ENCODE measurements at regions not wholly inside any gene's neighbourhood (a gene's known extent, or its start where the extent isn't known, plus 50 kb on each side); places are given as distances from the start of the nearest gene placed in this dataset.
A peak's percentile ranks its signal among the peaks of the same experiment; 100 is the strongest.

GRCh38 chr13:29947839-29948238 lies 97.4 kb upstream of the UBL3 start:
- DNase-seq: no peak

- peak in 1 of 2 donors; percentile 36 for DNase-seq
Measured at GRCh38 chr13:29946093-29946492, 95.7 kb upstream of the UBL3 start.

- DNase-seq: no peak
Measured at GRCh38 chr13:29943686-29944085, 93.3 kb upstream of the UBL3 start.

GRCh38 chr13:29943273-29943672 lies 92.9 kb upstream of the UBL3 start:
- no peak for DNase-seq

DNA sequence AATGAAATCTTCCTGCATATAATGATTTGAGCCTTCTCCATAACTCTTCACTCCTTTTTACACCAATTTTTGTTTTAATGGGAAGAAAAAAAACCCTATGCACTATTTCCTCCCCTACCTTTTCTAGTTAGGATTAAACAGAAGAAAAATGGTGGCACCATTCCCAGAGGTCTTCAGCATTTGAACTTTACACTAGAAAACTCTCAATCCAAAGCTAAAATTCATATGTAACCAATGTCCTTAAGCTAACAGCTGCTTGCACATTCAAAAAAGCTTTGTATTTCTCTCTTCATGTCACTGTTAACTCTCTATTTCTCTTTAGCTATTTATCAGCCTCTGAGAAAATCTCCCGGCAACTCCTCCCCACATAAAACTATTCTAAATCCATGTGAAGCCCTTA lies 90.3 kb upstream of the UBL3 start:
- DNase-seq: no peak

DNA sequence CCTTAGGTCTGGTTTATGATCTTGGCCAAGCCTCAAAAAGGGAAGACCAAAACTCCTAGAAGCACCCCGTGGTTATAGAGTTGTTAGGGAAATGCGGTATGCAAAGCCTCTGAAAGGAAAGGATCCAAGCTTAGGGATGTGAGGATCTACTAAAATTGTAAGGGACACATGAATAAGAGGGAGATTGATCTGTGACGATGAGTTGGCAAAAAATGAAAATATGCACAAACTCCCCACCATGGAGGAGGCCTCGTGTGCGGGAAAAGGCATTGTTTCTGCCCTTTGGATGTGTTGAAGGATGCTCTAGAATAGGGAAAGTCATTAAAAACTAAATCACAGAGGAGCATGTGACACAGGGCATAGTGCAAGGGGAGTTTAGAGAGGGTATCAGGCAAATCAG lies 88.7 kb upstream of the UBL3 start:
- no peak for DNase-seq

- DNase-seq: no peak
Measured at GRCh38 chr13:29937841-29938240, 87.4 kb upstream of the UBL3 start.

DNA sequence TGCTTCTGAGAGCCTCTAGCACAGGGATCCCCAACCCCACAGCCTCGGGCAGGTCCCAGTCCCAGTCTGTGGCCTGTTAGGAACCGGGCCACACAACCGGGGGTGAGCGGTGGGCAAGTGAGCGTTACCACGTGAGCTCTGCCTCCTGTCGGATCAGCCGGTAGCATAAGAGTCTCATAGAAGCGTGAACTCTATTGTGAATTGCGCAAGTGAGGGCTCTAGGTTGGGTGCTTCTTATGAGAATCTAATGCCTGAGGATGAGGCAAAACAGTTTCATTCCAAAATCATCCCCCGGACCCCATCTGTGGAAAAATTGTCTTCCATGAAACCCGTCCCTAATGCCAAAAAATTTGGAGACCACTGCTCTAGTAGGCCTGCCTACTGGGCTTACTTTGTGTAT lies 87.0 kb upstream of the UBL3 start:
- no peak for DNase-seq

- no peak for DNase-seq
Measured at GRCh38 chr13:29936956-29937355, 86.5 kb upstream of the UBL3 start.

DNA sequence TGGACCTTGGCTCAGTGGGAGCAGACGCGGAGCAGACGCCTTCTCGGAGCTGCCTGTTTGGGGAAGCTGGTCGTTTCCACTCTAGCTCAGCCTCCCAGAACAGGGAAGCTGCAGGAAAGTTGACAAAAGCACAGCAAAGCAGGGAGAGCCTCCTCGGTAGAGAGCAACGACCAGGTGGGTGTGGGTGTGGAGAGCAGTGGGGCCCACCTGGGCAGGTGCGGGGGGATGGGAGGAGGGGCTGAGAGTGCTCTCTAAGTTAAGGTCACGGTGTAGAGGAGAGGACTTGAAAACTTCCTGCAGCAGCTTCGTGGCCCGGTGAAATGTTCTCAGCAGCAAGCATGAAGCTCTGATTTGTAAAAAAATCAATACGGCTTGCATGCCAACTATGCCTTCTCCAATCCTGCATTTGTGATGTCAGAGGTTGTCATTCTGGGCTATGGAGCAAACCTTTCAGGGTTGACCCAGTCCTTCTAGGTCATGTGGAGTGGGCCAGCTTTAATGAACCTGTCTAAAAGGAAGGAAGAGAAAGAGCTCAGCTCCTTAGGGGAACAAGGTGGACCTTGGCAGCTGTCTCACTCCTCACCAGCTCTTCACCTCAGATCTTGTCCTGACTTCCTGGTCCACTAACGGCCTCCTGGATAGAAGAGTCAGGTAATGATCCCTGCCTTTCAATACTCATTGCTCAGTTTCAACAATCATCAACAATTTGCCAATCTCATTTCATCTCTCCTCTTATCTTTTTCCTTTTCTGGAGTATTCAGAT lies 85.8 kb upstream of the UBL3 start:
- no peak for DNase-seq

- DNase-seq: peak; percentile 17 to 22
Measured at GRCh38 chr13:29935309-29935981, 85.0 kb upstream of the UBL3 start.

DNA sequence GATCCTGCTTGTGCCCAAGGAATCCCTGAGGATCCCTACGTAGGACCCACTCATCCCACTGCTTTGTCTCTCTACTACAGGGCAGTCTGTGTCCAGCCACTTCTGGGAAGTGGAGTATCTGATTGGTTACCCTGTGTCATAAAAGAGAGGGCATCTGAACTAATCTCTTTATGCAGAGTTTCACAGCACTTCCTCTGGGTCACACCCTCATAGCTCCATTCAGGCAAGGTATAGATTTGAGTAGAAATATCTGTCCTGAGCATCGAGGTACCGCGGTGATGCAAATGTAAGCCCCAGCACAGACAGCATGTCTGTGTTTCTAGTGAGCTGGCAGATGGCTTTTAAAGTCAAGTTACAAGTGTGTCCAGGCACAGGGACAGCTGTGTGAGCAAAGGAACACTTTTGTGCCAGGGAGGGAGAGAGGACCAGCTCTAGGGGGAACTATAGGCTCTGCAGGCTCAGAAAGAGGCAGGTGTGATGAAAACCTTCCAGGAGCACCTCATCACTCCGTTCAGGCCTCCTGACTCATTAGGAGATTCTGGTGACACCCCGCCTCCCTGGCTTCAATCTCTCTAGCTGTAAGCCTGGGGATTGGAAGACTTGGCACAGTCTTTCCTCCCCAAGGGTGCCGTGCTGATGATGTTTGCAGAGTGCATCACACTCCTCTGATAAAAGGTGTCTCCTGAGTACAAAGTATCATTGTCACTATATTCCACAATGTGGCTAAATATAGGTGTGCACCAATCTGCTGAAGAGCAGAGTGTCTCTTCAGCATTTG lies 84.3 kb upstream of the UBL3 start:
- no peak for DNase-seq

DNA sequence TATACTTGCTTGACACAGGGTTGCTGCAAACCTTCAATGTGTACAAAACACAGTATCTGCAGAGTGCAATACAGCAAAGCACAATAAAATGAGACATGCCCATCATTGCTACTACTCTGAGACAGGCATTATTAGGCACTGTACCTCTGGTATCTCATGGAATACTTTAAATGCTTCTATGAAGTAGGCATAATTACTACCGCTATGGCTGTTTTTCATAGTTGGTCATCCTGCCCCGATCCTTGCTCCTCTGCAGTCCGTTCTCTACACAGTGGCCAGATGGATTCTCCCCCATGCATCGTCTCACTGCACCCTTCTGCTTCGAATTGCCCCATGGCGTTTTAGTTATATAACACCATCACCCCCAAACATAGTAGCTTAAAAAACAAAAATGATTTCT lies 83.0 kb upstream of the UBL3 start:
- DNase-seq: no peak

DNA sequence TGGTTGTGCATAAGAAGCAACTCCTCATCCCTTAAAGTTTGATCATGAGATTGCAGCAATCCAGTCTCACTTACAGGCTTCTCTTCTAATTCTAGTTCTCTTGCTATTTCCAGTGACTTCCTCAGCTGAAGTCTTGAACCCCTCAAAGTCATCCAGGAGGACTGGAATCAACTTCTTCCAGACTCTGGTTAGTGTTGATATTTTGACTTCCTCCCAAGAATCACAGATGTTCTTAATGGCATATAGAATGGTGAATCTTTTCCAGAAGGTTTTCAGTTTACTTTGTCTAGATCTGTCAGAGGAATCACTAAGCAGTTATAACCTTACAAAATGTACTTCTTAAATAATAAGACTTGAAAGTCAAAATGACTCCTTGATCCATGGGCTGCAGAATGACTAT lies 81.3 kb upstream of the UBL3 start:
- DNase-seq: no peak

GRCh38 chr13:29929062-29929847 lies 78.8 kb upstream of the UBL3 start:
- no peak for DNase-seq

GRCh38 chr13:29926098-29926476 lies 75.7 kb upstream of the UBL3 start:
- DNase-seq: no peak

- no peak for DNase-seq
Measured at GRCh38 chr13:29925457-29926097, 75.2 kb upstream of the UBL3 start.

DNA sequence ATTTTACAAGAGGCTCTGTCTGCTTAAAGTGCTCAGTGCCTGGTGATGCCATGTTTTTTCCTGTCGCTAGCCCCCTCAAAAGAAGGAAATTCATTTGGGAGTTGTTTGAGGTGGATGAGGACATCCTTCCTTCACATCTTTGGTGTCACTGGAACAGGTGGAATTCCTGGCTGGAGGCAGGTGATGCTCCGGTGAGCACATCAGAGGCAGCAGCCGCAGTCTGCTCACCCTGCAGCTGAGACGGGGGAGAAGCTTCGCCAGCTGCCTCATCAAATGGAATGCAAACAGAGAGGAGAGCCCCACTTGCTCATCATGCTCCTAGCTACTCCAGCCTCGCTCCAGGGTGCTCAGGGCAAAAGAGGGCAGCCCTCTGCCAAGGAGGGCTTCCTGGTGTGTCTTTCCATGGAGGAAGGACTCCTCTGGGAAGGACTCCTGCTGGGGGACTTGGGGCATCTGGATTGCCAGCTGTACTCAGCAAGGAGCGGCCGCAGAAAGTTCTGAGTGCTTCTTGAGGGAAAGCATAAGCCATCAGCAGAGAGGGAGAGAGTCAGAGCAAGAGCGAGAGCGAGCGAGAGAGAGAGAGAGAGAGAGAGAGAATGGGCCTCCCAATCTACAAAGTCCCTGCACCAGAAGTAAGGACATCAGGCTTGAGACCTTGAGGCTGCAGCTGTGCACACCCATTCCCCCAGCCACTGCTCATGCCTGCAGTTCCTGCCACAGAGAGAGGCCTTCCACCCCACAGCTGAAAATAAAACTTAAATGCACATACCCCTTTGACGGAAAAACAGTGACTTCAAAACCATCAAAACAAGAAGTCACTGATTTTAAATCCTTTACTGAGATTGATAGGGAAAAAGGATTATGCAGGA lies 74.3 kb upstream of the UBL3 start:
- no peak for DNase-seq

- DNase-seq: no peak
Measured at GRCh38 chr13:29923554-29924481, 73.4 kb upstream of the UBL3 start.

GRCh38 chr13:29922896-29923295 lies 72.5 kb upstream of the UBL3 start:
- no peak for DNase-seq
